ENCODE measurements at regions not wholly inside any gene's neighbourhood (a gene's known extent, or its start where the extent isn't known, plus 50 kb on each side); places are given as distances from the start of the nearest gene placed in this dataset.

DNA sequence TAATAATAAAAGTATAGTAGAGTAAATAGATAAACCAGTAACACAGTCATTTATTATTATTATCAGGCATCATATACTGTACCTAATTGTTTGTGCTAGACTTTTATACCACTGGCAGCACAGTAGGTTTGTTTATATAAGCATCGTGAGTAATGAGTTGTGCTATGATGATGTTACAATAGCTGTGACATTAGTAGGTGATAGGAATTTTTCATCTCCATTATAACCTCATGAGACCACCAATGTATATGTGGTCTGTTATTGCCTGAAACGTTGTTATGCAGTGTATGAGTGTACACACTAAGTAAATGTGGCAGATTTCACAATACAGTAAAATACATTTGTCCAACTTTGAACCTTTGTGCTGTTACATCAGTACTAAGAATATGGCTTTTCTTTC, 72.7 kb upstream of the SPATA31D4 start:
- 0% methylated on average over 2 of the region's 2 CpGs for WGBS (ENCODE audit: insufficient coverage, low coverage, missing lambda C conversion rate)
- no TSS peak for BruUV-seq (replicated peaks)
- H2AFZ ChIP-seq (ENCODE audit: low read depth, low read length) = no peak overlapping the region
- ChIA-PET POLR2A (no interaction called here), CTCF (ENCODE audit: low intra/inter-chr PET ratio) (no interaction called here)
- no peaks in the 10 kb centered on the region for H3K27me3 ChIP-seq (ENCODE audit: control insufficient read depth in 2 of 2, insufficient read depth in 2 of 2, low read length in 2 of 2)
- DNase-seq (ENCODE audit: extremely low read depth in 1 of 4, low spot score in 3 of 4) (no peak), FAIRE-seq (no peak), ATAC-seq (no peak)
- no peaks in the 10 kb centered on the region for H4K20me1 ChIP-seq (replicated peaks; ENCODE audit: control insufficient read depth, insufficient read depth, low read length)
- H3K9me3 ChIP-seq (replicated peaks; ENCODE audit: control insufficient read depth, insufficient read depth, low read depth, low read length) = no peaks in the 10 kb centered on the region
- H3K27ac ChIP-seq (ENCODE audit: extremely low read depth, low read depth, low read length) = no peak overlapping the region
- in situ Hi-C loops (cut with MboI) (no loop called here), intact Hi-C loops (cut with micrococcal nuclease) (no loop called here)
- TF ChIP-seq POLR3G (IDR thresholded peaks at IDR 0.05; ENCODE audit: extremely low read depth, insufficient read length, insufficient replicate concordance) = no peak
- no peak overlapping the region for H3K9ac ChIP-seq (ENCODE audit: insufficient read depth in 1 of 2, low read depth in 2 of 2, low read length in 2 of 2)
- no peak overlapping the region for H3K4me3 ChIP-seq
- H3K36me3 ChIP-seq (ENCODE audit: control insufficient read depth, insufficient read depth, low read length) = no peaks in the 10 kb centered on the region
- no peaks in the 10 kb centered on the region for H3K4me1 ChIP-seq (replicated peaks in 1 of 2; ENCODE audit: control insufficient read depth in 2 of 2, insufficient read depth in 2 of 2, low read length in 2 of 2)
- no peaks in the 10 kb centered on the region for H3K79me2 ChIP-seq (ENCODE audit: control insufficient read depth, insufficient read depth, low read length)
- no peak overlapping the region for H3K4me2 ChIP-seq (ENCODE audit: insufficient read depth, low read length)
- no peaks in the 10 kb centered on the region for H3K9me1 ChIP-seq (ENCODE audit: control insufficient read depth, insufficient read depth, low read length)

- Histone ChIP-seq H3K9ac (ENCODE audit: insufficient read depth in 1 of 2, low read depth in 2 of 2, low read length in 2 of 2) (no peak overlapping the region), H3K27ac (ENCODE audit: extremely low read depth, low read depth, low read length) (no peak overlapping the region), H3K4me1 (replicated peaks in 1 of 2; ENCODE audit: control insufficient read depth in 2 of 2, insufficient read depth in 2 of 2, low read length in 2 of 2) (no peaks in the 10 kb centered on the region), H3K4me2 (ENCODE audit: insufficient read depth, low read length) (no peak overlapping the region), H2AFZ (ENCODE audit: low read depth, low read length) (no peak overlapping the region), H3K9me1 (ENCODE audit: control insufficient read depth, insufficient read depth, low read length) (no peaks in the 10 kb centered on the region), H3K27me3 (ENCODE audit: control insufficient read depth in 2 of 2, insufficient read depth in 2 of 2, low read length in 2 of 2) (no peaks in the 10 kb centered on the region), H3K79me2 (ENCODE audit: control insufficient read depth, insufficient read depth, low read length) (no peaks in the 10 kb centered on the region), H3K4me3 (no peak overlapping the region), H3K9me3 (replicated peaks; ENCODE audit: control insufficient read depth, insufficient read depth, low read depth, low read length) (no peaks in the 10 kb centered on the region), H3K36me3 (ENCODE audit: control insufficient read depth, insufficient read depth, low read length) (no peaks in the 10 kb centered on the region), H4K20me1 (replicated peaks; ENCODE audit: control insufficient read depth, insufficient read depth, low read length) (no peaks in the 10 kb centered on the region)
- ChIA-PET POLR2A (no interaction called here), CTCF (ENCODE audit: low intra/inter-chr PET ratio) (no interaction called here)
- DNase-seq (ENCODE audit: extremely low read depth in 1 of 4, low spot score in 3 of 4) (no peak), FAIRE-seq (no peak), ATAC-seq (no peak)
- in situ Hi-C loops (cut with MboI) = no loop called here
- no TSS peak for BruUV-seq (replicated peaks)
- WGBS (ENCODE audit: insufficient coverage, low coverage, missing lambda C conversion rate) = 0% methylated on average over 6 of the region's 6 CpGs
- intact Hi-C loops (cut with micrococcal nuclease) = no loop called here
- TF ChIP-seq KAT7 (CRISPR knock-in tag; IDR thresholded peaks at IDR 0.05; ENCODE audit: borderline replicate concordance) (no peak), ETS2 (tag; IDR thresholded peaks at IDR 0.05; ENCODE audit: borderline replicate concordance, poor library complexity, severe bottlenecking) (no peak), SRSF3 (IDR thresholded peaks at IDR 0.05; ENCODE audit: insufficient read depth, low read length) (no peak), SMARCB1 (IDR thresholded peaks at IDR 0.05; ENCODE audit: insufficient read length, low read depth) (no peak), ARID1B (IDR thresholded peaks at IDR 0.05) (no peak), NR3C1 (CRISPR knock-in tag; IDR thresholded peaks at IDR 0.05) (no peak), PTBP1 (IDR thresholded peaks at IDR 0.05; ENCODE audit: low read depth, low read length) (no peak), DEAF1 (CRISPR knock-in tag; IDR thresholded peaks at IDR 0.05) (no peak), PTTG1 (tag; IDR thresholded peaks at IDR 0.05; ENCODE audit: low read depth) (no peak), KLF6 (CRISPR knock-in tag; IDR thresholded peaks at IDR 0.05; ENCODE audit: borderline replicate concordance) (no peak)
These were observed 69.4 kb upstream of the SPATA31D4 start for GRCh38 chr9:81858657-81859430.

Data from K562 (cell line).